ENCODE measurements at regions not wholly inside any gene's neighbourhood (a gene's known extent, or its start where the extent isn't known, plus 50 kb on each side); places are given as distances from the start of the nearest gene placed in this dataset.

GRCh38 chr6:170026751-170027646 lies 263.9 kb downstream of the DLL1 start:
- Histone ChIP-seq H3K27me3 (ENCODE audit: insufficient read depth, low read depth, severe bottlenecking) (no peaks in the 10 kb centered on the region), H3K4me3 (ENCODE audit: low read depth, low read length) (no peak overlapping the region), H3K36me3 (no peaks in the 10 kb centered on the region), H3K9me3 (ENCODE audit: severe bottlenecking) (no peaks in the 10 kb centered on the region), H3K27ac (no peak overlapping the region)
- TF ChIP-seq CTCF (IDR thresholded peaks at IDR 0.05; ENCODE audit: low read depth, low read length): no peak
- DNase-seq: no peak

- no peak for DNase-seq
- Histone ChIP-seq H3K36me3 (no peaks in the 10 kb centered on the region), H3K9me3 (ENCODE audit: severe bottlenecking) (no peaks in the 10 kb centered on the region), H3K27me3 (ENCODE audit: insufficient read depth, low read depth, severe bottlenecking) (no peaks in the 10 kb centered on the region), H3K4me3 (ENCODE audit: low read depth, low read length) (no peak overlapping the region), H3K27ac (no peak overlapping the region)
- TF ChIP-seq CTCF (IDR thresholded peaks at IDR 0.05; ENCODE audit: low read depth, low read length): no peak
Measured at GRCh38 chr6:170025935-170026750, 264.7 kb downstream of the DLL1 start.

DNA sequence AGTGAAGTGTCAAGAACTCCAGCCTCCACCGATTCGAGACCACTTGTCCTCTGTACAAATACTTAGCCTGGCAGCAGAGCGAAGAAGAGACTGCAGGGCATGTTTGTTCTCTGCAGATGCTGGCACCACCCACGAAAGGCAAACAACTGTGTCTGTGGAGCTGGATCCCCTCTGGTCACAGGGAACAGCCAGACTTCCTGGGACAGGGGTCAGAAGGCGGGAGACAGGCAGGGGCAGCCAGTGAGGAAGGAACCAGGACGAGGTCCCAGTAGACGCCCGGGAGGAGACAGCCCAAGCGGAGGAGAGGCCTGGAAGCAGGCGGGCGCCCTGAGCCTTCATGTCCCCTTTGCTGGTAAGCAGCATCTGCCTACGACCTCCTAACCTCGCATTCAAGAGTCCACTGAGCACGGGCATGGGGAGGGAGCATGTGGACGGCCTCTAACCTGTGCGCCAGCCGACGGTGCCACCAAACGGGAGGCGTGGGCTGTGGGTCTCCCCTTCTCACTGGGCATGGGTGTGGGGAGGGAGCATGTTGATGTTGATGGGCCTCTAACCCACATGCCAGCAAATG lies 265.5 kb downstream of the DLL1 start:
- Histone ChIP-seq H3K27ac (no peak overlapping the region), H3K9me3 (ENCODE audit: severe bottlenecking) (no peaks in the 10 kb centered on the region), H3K27me3 (ENCODE audit: insufficient read depth, low read depth, severe bottlenecking) (no peaks in the 10 kb centered on the region), H3K4me3 (ENCODE audit: low read depth, low read length) (no peak overlapping the region), H3K36me3 (no peaks in the 10 kb centered on the region)
- no peak for TF ChIP-seq CTCF (IDR thresholded peaks at IDR 0.05; ENCODE audit: low read depth, low read length)
- DNase-seq: no peak

DNA sequence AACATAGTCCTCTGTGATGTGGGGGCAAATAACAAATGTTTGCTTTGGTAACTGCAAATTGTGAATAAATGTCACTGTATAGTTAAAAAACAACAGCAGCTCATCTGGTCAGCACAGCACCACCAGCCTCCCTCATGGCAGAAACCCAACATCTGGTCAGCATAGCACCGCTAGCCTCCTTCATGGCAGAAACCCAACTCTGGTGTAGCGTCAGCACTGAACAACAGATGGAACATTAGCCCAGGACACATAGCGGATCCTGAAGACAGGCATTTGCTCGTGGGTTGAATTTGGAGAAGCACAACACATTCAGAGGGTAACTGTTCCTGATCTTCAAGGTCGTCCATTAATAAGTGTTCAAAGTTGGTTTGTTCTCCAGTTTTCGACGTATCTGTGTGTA lies 265.9 kb downstream of the DLL1 start:
- H3K9me3 ChIP-seq (ENCODE audit: severe bottlenecking): no peaks in the 10 kb centered on the region
- no peak overlapping the region for H3K27ac ChIP-seq
- H3K36me3 ChIP-seq: no peaks in the 10 kb centered on the region
- DNase-seq: no peak
- TF ChIP-seq CTCF (IDR thresholded peaks at IDR 0.05; ENCODE audit: low read depth, low read length): no peak
- no peaks in the 10 kb centered on the region for H3K27me3 ChIP-seq (ENCODE audit: insufficient read depth, low read depth, severe bottlenecking)
- no peak overlapping the region for H3K4me3 ChIP-seq (ENCODE audit: low read depth, low read length)

GRCh38 chr6:170023620-170024521 lies 267.0 kb downstream of the DLL1 start:
- Histone ChIP-seq H3K36me3 (no peaks in the 10 kb centered on the region), H3K4me3 (ENCODE audit: low read depth, low read length) (no peak overlapping the region), H3K27ac (no peak overlapping the region), H3K27me3 (ENCODE audit: insufficient read depth, low read depth, severe bottlenecking) (no peaks in the 10 kb centered on the region), H3K9me3 (ENCODE audit: severe bottlenecking) (no peaks in the 10 kb centered on the region)
- TF ChIP-seq CTCF (IDR thresholded peaks at IDR 0.05; ENCODE audit: low read depth, low read length): no peak
- DNase-seq: no peak
